ENCODE measurements at regions not wholly inside any gene's neighbourhood (a gene's known extent, or its start where the extent isn't known, plus 50 kb on each side); places are given as distances from the start of the nearest gene placed in this dataset.

GRCh38 chr7:79664884-79665676 lies 211.6 kb upstream of the MAGI2 start:
- TF ChIP-seq CTCF (IDR thresholded peaks at IDR 0.05; ENCODE audit: low read depth, low read length, poor library complexity, severe bottlenecking) (no peak), EZH2phosphoT487 (IDR thresholded peaks at IDR 0.05; ENCODE audit: borderline replicate concordance, low read length) (no peak)

GRCh38 chr7:79658304-79658703 lies 204.8 kb upstream of the MAGI2 start:
- H3K79me2 ChIP-seq (ENCODE audit: control insufficient read depth, low read length), result no peaks in the 10 kb centered on the region
- H3K4me2 ChIP-seq (ENCODE audit: low read length), result no peak overlapping the region
- no peaks in the 10 kb centered on the region for H3K4me1 ChIP-seq (ENCODE audit: control insufficient read depth, low read length)
- H4K20me1 ChIP-seq (ENCODE audit: control insufficient read depth, insufficient read depth, low read depth, low read length), result no peaks in the 10 kb centered on the region
- H3K27me3 ChIP-seq (ENCODE audit: control insufficient read depth, low read length), result no peaks in the 10 kb centered on the region
- no peaks in the 10 kb centered on the region for H3K36me3 ChIP-seq (ENCODE audit: control insufficient read depth, low read length)
- H3K27ac ChIP-seq (ENCODE audit: low read depth, low read length), result no peak overlapping the region
- H3K9me2 ChIP-seq (replicated peaks; ENCODE audit: control insufficient read depth, low read length), result no peaks in the 10 kb centered on the region
- no peak for TF ChIP-seq CTCF (IDR thresholded peaks at IDR 0.05; ENCODE audit: low read depth, low read length, poor library complexity, severe bottlenecking)
- no peak for TF ChIP-seq EZH2phosphoT487 (IDR thresholded peaks at IDR 0.05; ENCODE audit: borderline replicate concordance, low read length)
- no peaks in the 10 kb centered on the region for H3K9me3 ChIP-seq (ENCODE audit: control insufficient read depth, insufficient read depth, low read length)
- no peak overlapping the region for H3K4me3 ChIP-seq (ENCODE audit: low read length)
- no peaks in the 10 kb centered on the region for H3F3A ChIP-seq (ENCODE audit: control insufficient read depth, insufficient read depth)

More at GRCh38 chr7:79664884-79665676, 211.6 kb upstream of the MAGI2 start:
- Histone ChIP-seq H3F3A (ENCODE audit: control insufficient read depth, insufficient read depth) (no peaks in the 10 kb centered on the region), H3K4me2 (ENCODE audit: low read length) (no peak overlapping the region), H3K9me2 (replicated peaks; ENCODE audit: control insufficient read depth, low read length) (no peaks in the 10 kb centered on the region), H3K4me3 (ENCODE audit: low read length) (no peak overlapping the region), H3K4me1 (ENCODE audit: control insufficient read depth, low read length) (no peaks in the 10 kb centered on the region), H3K27me3 (ENCODE audit: control insufficient read depth, low read length) (no peaks in the 10 kb centered on the region), H3K27ac (ENCODE audit: low read depth, low read length) (no peak overlapping the region), H3K9me3 (ENCODE audit: control insufficient read depth, insufficient read depth, low read length) (peaks cover 8% of the 10 kb centered on the region; the same call in 1 of the 2 replicates), H3K79me2 (ENCODE audit: control insufficient read depth, low read length) (no peaks in the 10 kb centered on the region), H3K36me3 (ENCODE audit: control insufficient read depth, low read length) (no peaks in the 10 kb centered on the region), H4K20me1 (ENCODE audit: control insufficient read depth, insufficient read depth, low read depth, low read length) (no peaks in the 10 kb centered on the region)

- H3K27ac ChIP-seq (ENCODE audit: low read depth, low read length), result no peak overlapping the region
- H3K79me2 ChIP-seq (ENCODE audit: control insufficient read depth, low read length), result no peaks in the 10 kb centered on the region
- TF ChIP-seq CTCF (IDR thresholded peaks at IDR 0.05; ENCODE audit: low read depth, low read length, poor library complexity, severe bottlenecking), result no peak
- TF ChIP-seq EZH2phosphoT487 (IDR thresholded peaks at IDR 0.05; ENCODE audit: borderline replicate concordance, low read length), result no peak
- H3K9me2 ChIP-seq (replicated peaks; ENCODE audit: control insufficient read depth, low read length), result no peaks in the 10 kb centered on the region
- no peak overlapping the region for H3K4me2 ChIP-seq (ENCODE audit: low read length)
- H3K4me1 ChIP-seq (ENCODE audit: control insufficient read depth, low read length), result no peaks in the 10 kb centered on the region
- H3F3A ChIP-seq (ENCODE audit: control insufficient read depth, insufficient read depth), result no peaks in the 10 kb centered on the region
- H4K20me1 ChIP-seq (ENCODE audit: control insufficient read depth, insufficient read depth, low read depth, low read length), result no peaks in the 10 kb centered on the region
- H3K4me3 ChIP-seq (ENCODE audit: low read length), result no peak overlapping the region
- H3K36me3 ChIP-seq (ENCODE audit: control insufficient read depth, low read length), result no peaks in the 10 kb centered on the region
- H3K9me3 ChIP-seq (ENCODE audit: control insufficient read depth, insufficient read depth, low read length), result no peaks in the 10 kb centered on the region
- H3K27me3 ChIP-seq (ENCODE audit: control insufficient read depth, low read length), result no peaks in the 10 kb centered on the region
Measured at GRCh38 chr7:79653136-79653631, 199.7 kb upstream of the MAGI2 start.
